ENCODE measurements at regions not wholly inside any gene's neighbourhood (a gene's known extent, or its start where the extent isn't known, plus 50 kb on each side); places are given as distances from the start of the nearest gene placed in this dataset.

DNA sequence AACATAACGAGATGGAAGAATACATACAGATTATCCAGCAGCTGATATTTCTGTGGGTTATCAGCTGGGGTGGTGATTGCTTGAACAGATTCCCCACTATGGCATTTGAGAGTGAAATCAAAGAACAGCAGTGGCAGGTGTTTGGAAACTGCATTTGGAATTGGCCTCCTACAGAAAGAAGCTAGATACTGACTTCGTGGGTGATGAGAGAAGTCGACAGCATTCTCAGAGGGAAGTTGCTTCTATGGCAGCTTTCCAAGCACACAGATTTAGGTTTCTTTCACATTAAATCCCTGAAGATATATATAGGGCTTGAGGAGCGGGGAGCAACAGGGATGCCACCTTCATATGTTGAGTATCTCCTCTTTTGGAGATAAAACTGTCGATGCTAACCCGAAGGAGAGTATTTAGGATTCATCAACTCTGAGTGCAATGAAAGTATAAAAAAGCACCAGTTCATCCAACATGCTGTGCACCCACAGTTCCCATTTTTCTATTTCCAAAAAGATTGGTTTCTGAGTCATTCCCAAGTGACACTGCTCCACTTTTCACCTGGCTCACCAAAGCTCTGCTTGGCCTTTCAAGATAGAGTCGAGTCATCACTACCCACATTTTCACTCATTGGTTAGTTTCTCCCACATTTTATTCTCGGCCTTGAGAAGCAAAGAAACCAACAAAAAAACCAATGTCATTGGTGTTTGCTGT, 579.8 kb upstream of the SUCLG2 start:
- Histone ChIP-seq H3K27ac (ENCODE audit: low read depth) (no peak overlapping the region), H3K4me1 (ENCODE audit: insufficient read depth) (no peaks in the 10 kb centered on the region), H3K36me3 (ENCODE audit: insufficient read depth) (no peaks in the 10 kb centered on the region), H3K4me3 (ENCODE audit: low read depth, low read length) (no peak overlapping the region)
- DNase-seq (ENCODE audit: extremely low spot score) = no peak
- WGBS = 54% methylated on average over 8 of the region's 8 CpGs

DNA sequence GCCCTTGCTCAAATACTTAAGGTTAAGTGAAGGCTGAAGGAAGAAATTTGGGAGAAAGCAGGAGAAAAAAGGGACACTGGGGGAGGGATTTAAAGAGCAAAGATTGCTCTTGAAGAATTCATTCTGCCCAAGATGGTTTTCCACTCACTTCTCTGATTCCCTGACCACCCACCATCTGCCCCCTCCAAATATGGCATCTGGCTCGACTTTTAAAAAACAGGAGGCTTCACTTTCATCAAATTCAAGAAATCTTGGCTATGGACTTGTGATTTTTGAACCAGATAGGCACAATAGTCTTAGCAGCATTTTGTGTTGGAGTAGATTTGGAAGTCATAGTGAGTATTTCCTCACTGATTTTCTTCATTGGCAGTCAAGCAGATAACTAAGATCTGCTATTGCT, 574.4 kb upstream of the SUCLG2 start:
- no peak overlapping the region for H3K4me3 ChIP-seq (ENCODE audit: low read depth, low read length)
- no peak for DNase-seq (ENCODE audit: extremely low spot score)
- no peaks in the 10 kb centered on the region for H3K36me3 ChIP-seq (ENCODE audit: insufficient read depth)
- no peak overlapping the region for H3K27ac ChIP-seq (ENCODE audit: low read depth)
- no peaks in the 10 kb centered on the region for H3K4me1 ChIP-seq (ENCODE audit: insufficient read depth)
- WGBS = 68% methylated on average over 1 of the region's 1 CpG

DNA sequence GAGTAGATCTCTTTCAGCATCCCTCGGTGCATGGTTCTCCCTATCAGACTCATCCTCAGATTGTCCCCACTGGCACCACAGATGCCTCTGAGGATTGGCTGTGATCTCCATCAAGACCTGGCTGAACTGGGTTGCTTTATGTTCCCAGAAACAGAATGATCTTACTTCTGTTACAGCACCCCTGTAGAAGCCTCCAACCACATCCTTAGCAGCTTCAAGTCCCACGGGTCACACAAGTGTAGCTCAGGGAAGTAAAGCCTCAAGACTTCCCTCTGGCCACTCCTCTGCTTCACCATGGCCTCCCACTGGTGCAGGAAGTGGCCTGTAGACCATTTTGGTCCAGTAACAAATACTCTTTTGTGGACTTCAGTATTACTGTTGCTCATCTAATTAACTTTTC, 566.4 kb upstream of the SUCLG2 start:
- 82% methylated on average over 2 of the region's 2 CpGs for WGBS
- H3K36me3 ChIP-seq (ENCODE audit: insufficient read depth) = no peaks in the 10 kb centered on the region
- no peaks in the 10 kb centered on the region for H3K4me1 ChIP-seq (ENCODE audit: insufficient read depth)
- DNase-seq (ENCODE audit: extremely low spot score) = no peak
- no peak overlapping the region for H3K27ac ChIP-seq (ENCODE audit: low read depth)
- H3K4me3 ChIP-seq (ENCODE audit: low read depth, low read length) = no peak overlapping the region

DNA sequence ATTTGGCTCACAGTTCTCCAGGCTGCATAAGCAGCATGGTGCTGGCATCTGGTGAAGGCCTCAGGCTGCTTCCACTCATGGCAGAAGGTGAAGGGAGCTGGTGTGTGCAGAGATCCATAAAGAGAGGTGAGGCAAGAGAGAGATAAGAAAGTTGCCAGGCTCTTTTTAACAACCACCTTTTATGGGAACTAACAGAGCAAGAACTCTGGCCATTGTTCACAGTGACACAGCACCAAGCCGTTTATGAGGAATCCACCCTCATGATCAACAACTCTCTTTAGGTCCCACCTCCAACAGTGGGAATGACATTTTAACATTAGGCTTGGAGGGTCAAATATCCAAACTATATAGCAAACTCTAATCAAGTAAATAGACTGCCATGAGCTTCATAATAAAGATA, 557.2 kb upstream of the SUCLG2 start:
- no peak overlapping the region for H3K27ac ChIP-seq (ENCODE audit: low read depth)
- H3K4me3 ChIP-seq (ENCODE audit: low read depth, low read length) = no peak overlapping the region
- H3K36me3 ChIP-seq (ENCODE audit: insufficient read depth) = no peaks in the 10 kb centered on the region
- no peaks in the 10 kb centered on the region for H3K4me1 ChIP-seq (ENCODE audit: insufficient read depth)
- no peak for DNase-seq (ENCODE audit: extremely low spot score)
- 51% methylated on average over 1 of the region's 1 CpG for WGBS

DNA sequence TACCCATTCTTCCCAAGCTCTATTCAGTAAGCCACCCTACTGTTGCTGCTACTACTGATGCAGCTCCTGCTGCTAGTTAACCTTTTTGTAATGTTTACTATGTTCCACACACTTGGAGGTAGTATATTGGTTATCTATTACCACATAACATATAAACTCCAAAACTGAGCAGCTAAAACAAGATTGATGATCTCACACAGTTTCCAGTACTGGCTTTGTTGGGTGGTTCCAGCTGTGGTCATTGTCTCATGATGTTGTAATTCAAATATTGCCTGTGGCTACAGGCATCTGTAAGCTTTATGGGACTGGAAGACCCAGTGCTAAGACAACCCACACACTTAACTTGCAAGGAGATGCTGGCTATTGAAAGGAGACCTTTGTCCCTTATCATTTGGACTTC, 556.2 kb upstream of the SUCLG2 start:
- H3K27ac ChIP-seq (ENCODE audit: low read depth) = no peak overlapping the region
- no peak for DNase-seq (ENCODE audit: extremely low spot score)
- H3K4me3 ChIP-seq (ENCODE audit: low read depth, low read length) = no peak overlapping the region
- no peaks in the 10 kb centered on the region for H3K36me3 ChIP-seq (ENCODE audit: insufficient read depth)
- H3K4me1 ChIP-seq (ENCODE audit: insufficient read depth) = no peaks in the 10 kb centered on the region

DNA sequence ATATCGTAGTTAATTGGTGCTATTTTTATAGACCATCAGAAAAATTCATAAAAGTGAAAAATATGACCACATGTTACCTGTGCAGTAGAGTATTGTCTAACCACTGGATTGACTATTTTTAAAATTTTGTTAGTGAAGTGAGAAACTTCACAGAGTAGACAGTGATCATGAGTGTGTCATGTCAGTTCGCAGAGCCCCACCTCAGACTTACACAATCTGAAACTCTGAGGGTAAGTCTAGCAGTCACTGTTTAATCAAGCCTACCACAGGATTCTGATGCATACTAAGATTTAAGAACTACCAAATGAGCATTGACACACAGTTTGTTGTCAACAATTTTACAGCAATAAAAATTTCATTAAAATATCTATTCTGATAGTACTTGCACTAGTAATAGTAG, 552.9 kb upstream of the SUCLG2 start:
- Histone ChIP-seq H3K4me1 (ENCODE audit: insufficient read depth) (no peaks in the 10 kb centered on the region), H3K36me3 (ENCODE audit: insufficient read depth) (no peaks in the 10 kb centered on the region), H3K27ac (ENCODE audit: low read depth) (no peak overlapping the region), H3K4me3 (ENCODE audit: low read depth, low read length) (no peak overlapping the region)
- no peak for DNase-seq (ENCODE audit: extremely low spot score)
- 82% methylated on average over 2 of the region's 2 CpGs for WGBS

DNA sequence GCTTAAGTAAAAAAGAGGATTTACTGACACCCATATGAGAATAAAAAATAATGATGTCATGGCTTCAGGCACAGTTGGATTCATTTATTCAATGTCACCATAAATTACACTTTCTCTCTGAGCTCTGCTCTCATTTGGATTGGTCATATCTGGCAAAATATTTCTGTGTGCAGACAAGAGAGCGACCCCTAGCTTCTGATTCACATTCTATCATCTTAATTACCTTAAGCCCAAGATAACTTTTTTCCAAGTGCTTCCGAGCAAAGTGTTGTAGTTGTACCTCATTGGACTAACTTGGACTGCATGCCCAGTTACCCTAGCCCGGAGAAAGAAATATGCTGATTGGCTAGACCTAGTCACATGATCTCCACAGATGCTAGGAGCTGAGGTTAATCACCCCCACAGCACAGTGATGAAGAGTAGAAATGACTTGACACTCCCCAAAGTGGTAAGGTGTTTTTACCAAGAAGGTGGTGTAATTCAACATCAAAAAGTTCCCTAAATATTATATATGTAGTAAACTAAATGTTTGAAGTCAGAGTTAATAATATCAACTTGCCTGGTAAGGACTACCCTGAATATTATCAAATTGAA, 552.2 kb upstream of the SUCLG2 start:
- 84% methylated on average over 3 of the region's 3 CpGs for WGBS
- H3K27ac ChIP-seq (ENCODE audit: low read depth) = no peak overlapping the region
- H3K4me1 ChIP-seq (ENCODE audit: insufficient read depth) = no peaks in the 10 kb centered on the region
- no peak for DNase-seq (ENCODE audit: extremely low spot score)
- no peaks in the 10 kb centered on the region for H3K36me3 ChIP-seq (ENCODE audit: insufficient read depth)
- H3K4me3 ChIP-seq (ENCODE audit: low read depth, low read length) = no peak overlapping the region

DNA sequence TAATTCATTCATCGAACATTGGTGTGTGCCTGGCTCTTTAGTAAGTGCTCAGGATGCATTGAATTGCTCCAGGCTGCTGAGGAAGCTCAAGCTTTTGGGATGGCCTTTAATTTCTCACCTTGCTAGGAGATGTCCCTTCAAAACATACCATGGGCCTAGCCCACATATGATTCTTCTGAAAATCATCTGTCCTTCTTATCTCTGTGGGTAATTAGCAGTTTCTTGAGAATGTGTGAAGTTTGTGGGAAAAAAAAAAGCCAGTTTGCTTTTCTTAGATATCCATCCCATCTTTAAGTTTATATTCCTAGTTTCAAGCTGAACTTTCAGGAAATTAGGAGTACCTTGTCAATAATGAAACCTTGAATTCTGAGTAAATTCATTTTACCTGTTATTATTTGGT, 532.3 kb upstream of the SUCLG2 start:
- no peak for DNase-seq (ENCODE audit: extremely low spot score)
- Histone ChIP-seq H3K4me1 (ENCODE audit: insufficient read depth) (no peaks in the 10 kb centered on the region), H3K36me3 (ENCODE audit: insufficient read depth) (no peaks in the 10 kb centered on the region), H3K27ac (ENCODE audit: low read depth) (no peak overlapping the region), H3K4me3 (ENCODE audit: low read depth, low read length) (no peak overlapping the region)
- 100% methylated on average over 1 of the region's 1 CpG for WGBS

DNA sequence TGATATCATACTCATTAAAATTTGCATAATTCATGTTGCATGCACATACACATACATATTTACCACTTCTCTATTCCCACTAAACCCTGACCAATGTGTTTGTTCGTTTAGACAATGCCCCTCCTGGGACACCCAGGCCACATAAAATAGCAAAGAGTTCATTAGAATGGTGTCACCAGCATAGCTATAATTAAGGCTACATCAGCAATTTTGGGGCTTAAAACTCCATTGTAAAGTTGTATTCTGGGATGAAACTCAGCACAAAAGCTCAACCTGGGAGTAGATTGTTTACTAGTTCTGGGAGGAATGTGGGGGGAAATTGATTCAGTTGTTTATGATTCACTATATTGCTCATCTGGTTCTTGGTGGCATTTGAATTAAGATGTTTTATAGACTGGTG, 522.2 kb upstream of the SUCLG2 start:
- WGBS = 65% methylated on average over 1 of the region's 1 CpG
- DNase-seq (ENCODE audit: extremely low spot score) = no peak
- Histone ChIP-seq H3K4me3 (ENCODE audit: low read depth, low read length) (no peak overlapping the region), H3K27ac (ENCODE audit: low read depth) (no peak overlapping the region), H3K36me3 (ENCODE audit: insufficient read depth) (no peaks in the 10 kb centered on the region), H3K4me1 (ENCODE audit: insufficient read depth) (no peaks in the 10 kb centered on the region)

DNA sequence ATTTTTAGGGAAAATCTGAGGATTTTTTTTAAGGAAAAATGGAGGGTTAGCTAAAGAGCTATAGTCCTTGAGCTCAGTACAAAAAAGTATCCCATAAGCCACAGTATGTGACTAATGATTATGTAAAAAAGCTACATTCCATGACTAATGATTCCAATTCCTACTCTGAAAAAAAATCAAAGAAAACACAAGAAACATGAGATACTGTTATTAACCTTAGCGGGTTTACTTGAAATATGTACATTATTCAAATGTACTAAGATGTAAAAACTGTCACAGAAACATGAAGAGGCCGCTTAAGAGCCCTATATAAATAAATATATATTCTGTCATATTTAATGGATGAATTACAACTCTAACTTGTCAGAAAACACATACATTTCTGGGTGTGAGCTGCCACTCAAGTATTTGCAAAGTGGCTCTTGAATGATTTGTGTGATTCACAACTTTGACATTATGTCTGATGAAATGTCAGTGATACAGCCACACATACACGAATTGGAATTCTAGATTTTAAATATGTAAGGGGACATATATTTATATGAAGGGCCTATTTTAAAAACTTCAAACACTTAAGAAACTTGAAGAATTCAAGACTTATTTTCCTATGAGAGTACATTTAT, 518.7 kb upstream of the SUCLG2 start:
- Histone ChIP-seq H3K27ac (ENCODE audit: low read depth) (no peak overlapping the region), H3K4me1 (ENCODE audit: insufficient read depth) (no peaks in the 10 kb centered on the region), H3K4me3 (ENCODE audit: low read depth, low read length) (no peak overlapping the region), H3K36me3 (ENCODE audit: insufficient read depth) (no peaks in the 10 kb centered on the region)
- DNase-seq (ENCODE audit: extremely low spot score) = no peak
- WGBS = 67% methylated on average over 3 of the region's 3 CpGs

DNA sequence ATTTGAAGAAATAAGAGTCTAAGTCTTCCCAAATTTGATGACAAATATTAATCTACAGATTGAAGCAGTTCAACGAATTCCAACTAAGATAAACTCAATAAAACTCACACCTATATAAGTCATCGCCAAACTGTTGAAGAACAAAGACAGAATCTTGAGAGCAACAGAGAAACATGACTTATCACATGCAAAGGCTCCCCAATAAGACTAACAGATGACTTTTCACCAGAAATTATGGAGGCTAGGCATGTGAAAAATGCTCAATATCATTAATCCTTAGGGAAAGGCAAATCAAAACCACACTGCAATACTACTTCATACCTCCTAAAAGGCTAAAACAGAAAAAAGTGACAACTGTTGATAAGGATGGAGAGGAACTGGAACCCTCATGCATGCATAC, 517.6 kb upstream of the SUCLG2 start:
- no peak overlapping the region for H3K4me3 ChIP-seq (ENCODE audit: low read depth, low read length)
- H3K4me1 ChIP-seq (ENCODE audit: insufficient read depth) = no peaks in the 10 kb centered on the region
- no peaks in the 10 kb centered on the region for H3K36me3 ChIP-seq (ENCODE audit: insufficient read depth)
- H3K27ac ChIP-seq (ENCODE audit: low read depth) = no peak overlapping the region
- DNase-seq (ENCODE audit: extremely low spot score) = no peak
- WGBS = 78% methylated on average over 2 of the region's 2 CpGs

DNA sequence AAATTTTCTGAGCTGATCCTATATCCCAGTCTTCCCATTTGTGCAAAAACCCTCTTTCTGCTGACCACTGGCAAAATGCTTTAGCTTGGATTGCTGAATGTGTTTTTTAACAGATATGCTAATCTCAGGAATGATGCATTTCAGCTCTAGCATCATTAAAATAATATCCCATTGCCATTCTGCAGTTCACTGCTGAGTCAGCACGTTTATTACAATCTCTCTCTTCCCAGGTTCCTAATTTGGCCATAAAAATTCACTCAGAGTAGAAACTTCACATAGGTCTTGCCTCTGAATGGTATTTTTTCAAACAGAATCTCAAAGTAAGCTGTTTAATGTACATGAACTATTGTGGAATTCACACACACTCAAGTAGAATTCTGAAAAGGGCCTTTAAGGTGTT, 509.6 kb upstream of the SUCLG2 start:
- Histone ChIP-seq H3K27ac (ENCODE audit: low read depth) (no peak overlapping the region), H3K36me3 (ENCODE audit: insufficient read depth) (no peaks in the 10 kb centered on the region), H3K4me1 (ENCODE audit: insufficient read depth) (no peaks in the 10 kb centered on the region), H3K4me3 (ENCODE audit: low read depth, low read length) (no peak overlapping the region)
- DNase-seq (ENCODE audit: extremely low spot score) = no peak
- 39% methylated on average over 1 of the region's 1 CpG for WGBS

DNA sequence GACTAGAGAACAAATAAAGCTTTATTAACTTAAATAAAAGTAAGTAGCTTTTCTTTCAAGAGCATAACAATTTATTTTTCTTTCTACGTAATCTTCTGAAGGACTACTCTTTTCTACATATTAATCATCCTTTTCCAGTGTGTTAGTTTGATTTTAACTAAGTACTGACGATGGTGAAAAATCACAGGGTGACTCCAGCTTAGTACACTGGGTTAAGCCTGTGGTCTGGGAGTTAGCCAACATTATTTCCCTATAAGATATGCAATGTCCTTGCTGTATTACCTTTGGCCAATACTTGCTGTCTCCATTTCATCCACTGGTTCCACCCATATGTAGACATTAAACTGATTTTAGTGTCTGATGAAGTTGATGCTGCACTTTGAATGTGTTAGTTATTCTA, 508.6 kb upstream of the SUCLG2 start:
- H3K4me3 ChIP-seq (ENCODE audit: low read depth, low read length) = no peak overlapping the region
- no peaks in the 10 kb centered on the region for H3K4me1 ChIP-seq (ENCODE audit: insufficient read depth)
- no peaks in the 10 kb centered on the region for H3K36me3 ChIP-seq (ENCODE audit: insufficient read depth)
- no peak overlapping the region for H3K27ac ChIP-seq (ENCODE audit: low read depth)
- DNase-seq (ENCODE audit: extremely low spot score) = no peak
- WGBS = 66% methylated on average over 2 of the region's 2 CpGs

DNA sequence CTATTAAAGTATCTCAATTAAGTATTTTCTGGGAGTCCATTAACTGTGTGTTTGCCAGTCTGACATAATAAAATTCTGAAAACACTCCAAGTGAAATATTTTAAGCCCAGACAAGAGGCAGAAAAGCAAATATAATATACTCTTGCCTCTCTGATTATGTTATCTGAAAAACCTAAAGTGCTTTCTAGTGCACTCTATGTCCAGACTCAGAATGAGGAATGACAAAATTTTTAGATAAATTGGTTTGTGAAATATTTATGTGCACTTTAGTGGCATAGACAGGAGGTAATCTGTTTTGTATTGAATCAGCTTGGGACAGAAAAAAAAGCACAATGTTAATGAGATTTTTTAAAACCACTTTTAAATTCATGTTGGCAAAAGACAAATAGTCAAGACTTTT, 508.2 kb upstream of the SUCLG2 start:
- Histone ChIP-seq H3K4me1 (ENCODE audit: insufficient read depth) (no peaks in the 10 kb centered on the region), H3K36me3 (ENCODE audit: insufficient read depth) (no peaks in the 10 kb centered on the region), H3K4me3 (ENCODE audit: low read depth, low read length) (no peak overlapping the region), H3K27ac (ENCODE audit: low read depth) (no peak overlapping the region)
- no peak for DNase-seq (ENCODE audit: extremely low spot score)
